ENCODE measurements at regions not wholly inside any gene's neighbourhood (a gene's known extent, or its start where the extent isn't known, plus 50 kb on each side); places are given as distances from the start of the nearest gene placed in this dataset.

GRCh38 chr6:141486942-141487341, 645.8 kb upstream of the GJE1 start:
- TF ChIP-seq, protein P1, sequence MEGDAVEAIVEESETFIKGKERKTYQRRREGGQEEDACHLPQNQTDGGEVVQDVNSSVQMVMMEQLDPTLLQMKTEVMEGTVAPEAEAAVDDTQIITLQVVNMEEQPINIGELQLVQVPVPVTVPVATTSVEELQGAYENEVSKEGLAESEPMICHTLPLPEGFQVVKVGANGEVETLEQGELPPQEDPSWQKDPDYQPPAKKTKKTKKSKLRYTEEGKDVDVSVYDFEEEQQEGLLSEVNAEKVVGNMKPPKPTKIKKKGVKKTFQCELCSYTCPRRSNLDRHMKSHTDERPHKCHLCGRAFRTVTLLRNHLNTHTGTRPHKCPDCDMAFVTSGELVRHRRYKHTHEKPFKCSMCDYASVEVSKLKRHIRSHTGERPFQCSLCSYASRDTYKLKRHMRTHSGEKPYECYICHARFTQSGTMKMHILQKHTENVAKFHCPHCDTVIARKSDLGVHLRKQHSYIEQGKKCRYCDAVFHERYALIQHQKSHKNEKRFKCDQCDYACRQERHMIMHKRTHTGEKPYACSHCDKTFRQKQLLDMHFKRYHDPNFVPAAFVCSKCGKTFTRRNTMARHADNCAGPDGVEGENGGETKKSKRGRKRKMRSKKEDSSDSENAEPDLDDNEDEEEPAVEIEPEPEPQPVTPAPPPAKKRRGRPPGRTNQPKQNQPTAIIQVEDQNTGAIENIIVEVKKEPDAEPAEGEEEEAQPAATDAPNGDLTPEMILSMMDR (IDR thresholded peaks at IDR 0.05; ENCODE audit: insufficient read depth in 1 of 2, low read depth in 1 of 2, low read length in 1 of 2, severe bottlenecking in 1 of 2, unreplicated experiment in 1 of 2), result no peak
- ChIA-PET POLR2A (no interaction called here), CTCF (no interaction called here)
- H3K27ac Mint-ChIP-seq (ENCODE audit: unreplicated experiment), result no peak overlapping the region
- no peaks in the 10 kb centered on the region for H3K36me3 ChIP-seq (ENCODE audit: control insufficient read depth, insufficient read depth, low read length)
- no peaks in the 10 kb centered on the region for H3K36me3 Mint-ChIP-seq (ENCODE audit: insufficient read depth, unreplicated experiment)
- H3K9me3 Mint-ChIP-seq (ENCODE audit: unreplicated experiment), result no peaks in the 10 kb centered on the region
- no peaks in the 10 kb centered on the region for H3K9me3 ChIP-seq
- no peaks in the 10 kb centered on the region for H3K27me3 Mint-ChIP-seq (ENCODE audit: insufficient read depth, unreplicated experiment)
- no peaks in the 10 kb centered on the region for H3K4me1 Mint-ChIP-seq (ENCODE audit: low read depth, unreplicated experiment)
- H3K4me1 ChIP-seq, result no peaks in the 10 kb centered on the region
- H3K4me3 ChIP-seq (ENCODE audit: low read depth, low read length), result no peak overlapping the region
- H3K4me3 Mint-ChIP-seq (ENCODE audit: unreplicated experiment), result no peak overlapping the region
- DNase-seq, result no peak
- intact Hi-C loops (cut with micrococcal nuclease; ENCODE audit: unreplicated experiment), result no loop called here
- no peaks in the 10 kb centered on the region for H3K27me3 ChIP-seq (replicated peaks; ENCODE audit: control insufficient read depth, insufficient read depth, low read length)
- no TSS peak for BruUV-seq (replicated peaks)

DNA sequence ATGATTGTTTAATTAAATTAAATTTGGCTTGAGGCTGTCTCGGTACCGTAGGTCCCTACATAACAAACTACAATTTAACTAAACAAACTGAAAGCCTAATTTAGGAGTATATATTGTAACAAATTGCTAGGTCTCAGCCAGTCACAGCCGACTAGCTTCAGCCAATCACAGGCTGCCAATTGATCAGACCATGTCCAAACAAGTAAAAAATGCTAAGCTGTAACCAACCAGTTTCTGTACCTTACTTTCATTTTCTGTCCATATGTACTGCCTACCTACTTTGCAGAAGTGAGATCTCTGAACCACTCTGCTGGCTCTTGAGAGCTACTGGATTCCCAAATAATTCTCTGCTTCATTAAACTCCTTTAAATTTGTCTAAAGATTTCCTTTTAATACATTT, 648.0 kb upstream of the GJE1 start:
- H3K27me3 ChIP-seq (replicated peaks; ENCODE audit: control insufficient read depth, insufficient read depth, low read length), result no peaks in the 10 kb centered on the region
- Mint-ChIP-seq H3K4me1 (ENCODE audit: low read depth, unreplicated experiment) (no peaks in the 10 kb centered on the region), H3K9me3 (ENCODE audit: unreplicated experiment) (no peaks in the 10 kb centered on the region), H3K27ac (ENCODE audit: unreplicated experiment) (no peak overlapping the region), H3K4me3 (ENCODE audit: unreplicated experiment) (no peak overlapping the region), H3K27me3 (ENCODE audit: insufficient read depth, unreplicated experiment) (no peaks in the 10 kb centered on the region), H3K36me3 (ENCODE audit: insufficient read depth, unreplicated experiment) (no peaks in the 10 kb centered on the region)
- TF ChIP-seq, protein P1 (IDR thresholded peaks at IDR 0.05; ENCODE audit: insufficient read depth in 1 of 2, low read depth in 1 of 2, low read length in 1 of 2, severe bottlenecking in 1 of 2, unreplicated experiment in 1 of 2), result no peak
- no peaks in the 10 kb centered on the region for H3K4me1 ChIP-seq
- BruUV-seq (replicated peaks), result no TSS peak
- no peaks in the 10 kb centered on the region for H3K36me3 ChIP-seq (ENCODE audit: control insufficient read depth, insufficient read depth, low read length)
- CTCF ChIA-PET, result no interaction called here
- no peaks in the 10 kb centered on the region for H3K9me3 ChIP-seq
- intact Hi-C loops (cut with micrococcal nuclease; ENCODE audit: unreplicated experiment), result no loop called here
- POLR2A ChIA-PET, result no interaction called here
- H3K4me3 ChIP-seq (ENCODE audit: low read depth, low read length), result no peak overlapping the region
- DNase-seq, result no peak

- ChIA-PET CTCF (no interaction called here), POLR2A (no interaction called here)
- H3K27ac Mint-ChIP-seq (ENCODE audit: unreplicated experiment), result no peak overlapping the region
- no peaks in the 10 kb centered on the region for H3K4me1 ChIP-seq
- H3K4me3 ChIP-seq (ENCODE audit: low read depth, low read length), result no peak overlapping the region
- H3K36me3 ChIP-seq (ENCODE audit: control insufficient read depth, insufficient read depth, low read length), result no peaks in the 10 kb centered on the region
- TF ChIP-seq, protein P1 (IDR thresholded peaks at IDR 0.05; ENCODE audit: insufficient read depth in 1 of 2, low read depth in 1 of 2, low read length in 1 of 2, severe bottlenecking in 1 of 2, unreplicated experiment in 1 of 2), result no peak
- H3K4me3 Mint-ChIP-seq (ENCODE audit: unreplicated experiment), result no peak overlapping the region
- H3K36me3 Mint-ChIP-seq (ENCODE audit: insufficient read depth, unreplicated experiment), result no peaks in the 10 kb centered on the region
- intact Hi-C loops (cut with micrococcal nuclease; ENCODE audit: unreplicated experiment), result no loop called here
- H3K9me3 ChIP-seq, result no peaks in the 10 kb centered on the region
- BruUV-seq (replicated peaks), result no TSS peak
- no peak for DNase-seq
- no peaks in the 10 kb centered on the region for H3K27me3 ChIP-seq (replicated peaks; ENCODE audit: control insufficient read depth, insufficient read depth, low read length)
- no peaks in the 10 kb centered on the region for H3K9me3 Mint-ChIP-seq (ENCODE audit: unreplicated experiment)
- H3K27me3 Mint-ChIP-seq (ENCODE audit: insufficient read depth, unreplicated experiment), result no peaks in the 10 kb centered on the region
- no peaks in the 10 kb centered on the region for H3K4me1 Mint-ChIP-seq (ENCODE audit: low read depth, unreplicated experiment)
Measured at GRCh38 chr6:141483598-141484061, 649.1 kb upstream of the GJE1 start.
